Kidney (tissue), 13 donors: ENCODE measurements at regions not wholly inside any gene's neighbourhood (a gene's known extent, or its start where the extent isn't known, plus 50 kb on each side); places are given as distances from the start of the nearest gene placed in this dataset.

Source experiments
- DNase-seq, 5 donors: peaks; one replicate each; pipeline ENCODE4 v3.0.0-alpha.2; 2013 to 2020
- FAIRE-seq: peaks from 2 replicates; lab custom pipeline; 2012; peaks lifted over from hg19 to GRCh38; lab: Jason Lieb, UNC
- H3K27ac ChIP-seq, 2 donors: one replicate each; pipeline ENCODE4 v1.7.0; 2013; ENCODE audit warnings: low read depth in 2 of 2, low read length in 2 of 2, inconsistent platforms in 1 of 2
- H3K27me3 ChIP-seq: one replicate; pipeline ENCODE4 v1.7.1; 2013; ENCODE audit warnings: low read length, inconsistent platforms; ENCODE audit not compliant: control insufficient read depth, insufficient read depth
- H3K36me3 ChIP-seq, 3 donors: one replicate each; pipeline versions ENCODE4 v1.7.0 to v1.7.1; 2013; ENCODE audit warnings: low read length in 3 of 3, control low read depth in 1 of 3, inconsistent platforms in 1 of 3; ENCODE audit not compliant: insufficient read depth in 3 of 3, control insufficient read depth in 2 of 3
- H3K4me1 ChIP-seq, 3 donors: one replicate each; pipeline versions ENCODE4 v1.7.0 to v1.7.1; 2013; ENCODE audit warnings: low read length in 3 of 3, inconsistent platforms in 1 of 3, low read depth in 1 of 3; ENCODE audit not compliant: control insufficient read depth in 2 of 3, insufficient read depth in 2 of 3
- H3K4me3 ChIP-seq, 3 donors: one replicate each; pipeline versions ENCODE4 v1.7.0 to v1.8.1; 2013; ENCODE audit warnings: low read length in 3 of 3, control low read depth in 1 of 3, inconsistent platforms in 1 of 3
- H3K9ac ChIP-seq, 3 donors: one replicate each; pipeline versions ENCODE4 v1.7.0 to v1.7.1; 2013; ENCODE audit warnings: low read length in 3 of 3, control low read depth in 1 of 3, inconsistent platforms in 1 of 3
- H3K9me3 ChIP-seq, 3 donors: one replicate each; pipeline versions ENCODE4 v1.7.0 to v1.7.1; 2013; ENCODE audit warnings: low read length in 3 of 3, control low read depth in 1 of 3, inconsistent platforms in 1 of 3; ENCODE audit not compliant: control insufficient read depth in 2 of 3, insufficient read depth in 1 of 3
- CTCF ChIP-seq: IDR thresholded peaks from 3 replicates; pipeline ENCODE4 v1.5.1; 2012; ENCODE audit warnings: mild to moderate bottlenecking, moderate library complexity, borderline replicate concordance; ENCODE audit not compliant: insufficient read depth; ENCODE audit errors: extremely low read depth
- intact Hi-C: fragments of 100-400 bp; cut with DNase I; formaldehyde crosslinking; loops from one replicate; pipeline ENCODE4 v1.11.1; 2022
- donor health status: control.
- donor health status: control.
- donor health status: control.
- donor health status: control.
- donor health status: control.
- donor health status: DM: yes; HTN: yes; CAD: no.
- donor health status: Normal renal cell carcinoma (clear cell type).

- no peaks in the 10 kb centered on the region for H3K9me3 ChIP-seq
- TF ChIP-seq CTCF = no peak
- H3K27ac ChIP-seq = no peak overlapping the region
- H3K4me3 ChIP-seq = no peak overlapping the region
- FAIRE-seq (no peak), DNase-seq (no peak)
- H3K27me3 ChIP-seq = no peaks in the 10 kb centered on the region
- H3K36me3 ChIP-seq = no peaks in the 10 kb centered on the region
- no peak overlapping the region for H3K9ac ChIP-seq
- intact Hi-C loops = no loop called here
- no peaks in the 10 kb centered on the region for H3K4me1 ChIP-seq
These were observed 466.0 kb downstream of the REEP3 start for GRCh38 chr10:63987212-63987611.

- DNase-seq = no peak
- no peaks in the 10 kb centered on the region for H3K4me1 ChIP-seq
- no peak overlapping the region for H3K9ac ChIP-seq
- intact Hi-C loops = no loop called here
- no peaks in the 10 kb centered on the region for H3K9me3 ChIP-seq
- no peak for FAIRE-seq
- H3K27ac ChIP-seq = no peak overlapping the region
- H3K27me3 ChIP-seq = no peaks in the 10 kb centered on the region
- no peak overlapping the region for H3K4me3 ChIP-seq
- H3K36me3 ChIP-seq = no peaks in the 10 kb centered on the region
- TF ChIP-seq CTCF = no peak
These were observed 473.2 kb downstream of the REEP3 start for GRCh38 chr10:63994371-63994770.

GRCh38 chr10:64007157-64007556 lies 486.0 kb downstream of the REEP3 start:
- no peak overlapping the region for H3K9ac ChIP-seq
- intact Hi-C loops = no loop called here
- no peaks in the 10 kb centered on the region for H3K27me3 ChIP-seq
- H3K27ac ChIP-seq = no peak overlapping the region
- H3K9me3 ChIP-seq = peaks cover 0 to 6% (median 0%) of the 10 kb centered on the region in 3 donors
- no peak overlapping the region for H3K4me3 ChIP-seq
- no peaks in the 10 kb centered on the region for H3K36me3 ChIP-seq
- DNase-seq = no peak
- TF ChIP-seq CTCF = no peak
- FAIRE-seq = no peak
- no peaks in the 10 kb centered on the region for H3K4me1 ChIP-seq

GRCh38 chr10:64010711-64011110 lies 489.5 kb downstream of the REEP3 start:
- no peak overlapping the region for H3K27ac ChIP-seq
- no peak for TF ChIP-seq CTCF
- no peaks in the 10 kb centered on the region for H3K27me3 ChIP-seq
- intact Hi-C loops = no loop called here
- peaks cover 0 to 6% (median 0%) of the 10 kb centered on the region in 3 donors for H3K9me3 ChIP-seq
- no peaks in the 10 kb centered on the region for H3K4me1 ChIP-seq
- H3K4me3 ChIP-seq = no peak overlapping the region
- no peak overlapping the region for H3K9ac ChIP-seq
- DNase-seq (no peak), FAIRE-seq (no peak)
- H3K36me3 ChIP-seq = no peaks in the 10 kb centered on the region
